HG02610 (cell line): ENCODE measurements at regions not wholly inside any gene's neighbourhood (a gene's known extent, or its start where the extent isn't known, plus 50 kb on each side); places are given as distances from the start of the nearest gene placed in this dataset.
"Not testable (repeated sequence)": the region's sequence is repeated elsewhere in the genome, so short reads cannot be mapped to it uniquely, and the experiment has no call there.

ENCODE experiments used
- ATAC-seq: cut with Tn5 transposase; IDR thresholded peaks from one replicate; pipeline ENCODE4 v1.9.1; 2021; ENCODE audit warnings: mild to moderate bottlenecking, moderate library complexity; ENCODE audit not compliant: unreplicated experiment

DNA sequence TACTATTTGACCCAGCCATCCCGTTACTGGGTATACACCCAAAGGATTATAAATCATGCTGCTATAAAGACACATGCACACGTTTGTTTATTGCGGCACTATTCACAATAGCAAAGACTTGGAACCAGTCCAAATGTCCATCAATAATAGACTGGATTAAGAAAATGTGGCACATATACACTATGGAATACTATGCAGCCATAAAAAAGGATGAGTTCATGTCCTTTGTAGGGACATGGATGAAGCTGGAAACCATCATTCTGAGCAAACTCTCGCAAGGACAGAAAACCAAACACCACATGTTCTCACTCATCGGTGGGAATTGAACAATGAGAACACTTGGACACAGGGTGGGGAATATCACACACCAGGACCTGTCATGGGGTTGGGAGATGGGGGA is 56.7 kb upstream of the SELENOP start:
- ATAC-seq = not testable (repeated sequence)

DNA sequence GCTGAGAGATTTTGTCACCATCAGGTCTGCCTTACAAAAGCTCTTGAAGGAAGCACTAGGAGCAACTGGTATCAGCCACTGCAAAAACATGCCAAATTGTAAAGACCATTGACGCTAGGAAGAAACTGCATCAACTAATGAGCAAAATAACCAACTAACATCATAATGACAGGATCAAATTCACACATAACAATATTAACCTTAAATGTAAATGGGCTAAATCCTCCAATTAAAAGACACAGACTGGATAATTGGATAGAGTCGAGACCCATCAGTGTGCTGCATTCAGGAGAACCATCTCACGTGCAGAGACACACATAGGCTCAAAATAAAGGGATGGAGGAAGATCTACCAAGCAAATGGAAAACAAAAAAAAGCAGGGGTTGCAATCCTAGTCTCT is 53.1 kb upstream of the SELENOP start:
- ATAC-seq = not testable (repeated sequence)
